ENCODE measurements at regions not wholly inside any gene's neighbourhood (a gene's known extent, or its start where the extent isn't known, plus 50 kb on each side); places are given as distances from the start of the nearest gene placed in this dataset.

GRCh38 chr2:30385327-30385726 is 61.7 kb upstream of the LCLAT1 start:
- TF ChIP-seq, protein P1, sequence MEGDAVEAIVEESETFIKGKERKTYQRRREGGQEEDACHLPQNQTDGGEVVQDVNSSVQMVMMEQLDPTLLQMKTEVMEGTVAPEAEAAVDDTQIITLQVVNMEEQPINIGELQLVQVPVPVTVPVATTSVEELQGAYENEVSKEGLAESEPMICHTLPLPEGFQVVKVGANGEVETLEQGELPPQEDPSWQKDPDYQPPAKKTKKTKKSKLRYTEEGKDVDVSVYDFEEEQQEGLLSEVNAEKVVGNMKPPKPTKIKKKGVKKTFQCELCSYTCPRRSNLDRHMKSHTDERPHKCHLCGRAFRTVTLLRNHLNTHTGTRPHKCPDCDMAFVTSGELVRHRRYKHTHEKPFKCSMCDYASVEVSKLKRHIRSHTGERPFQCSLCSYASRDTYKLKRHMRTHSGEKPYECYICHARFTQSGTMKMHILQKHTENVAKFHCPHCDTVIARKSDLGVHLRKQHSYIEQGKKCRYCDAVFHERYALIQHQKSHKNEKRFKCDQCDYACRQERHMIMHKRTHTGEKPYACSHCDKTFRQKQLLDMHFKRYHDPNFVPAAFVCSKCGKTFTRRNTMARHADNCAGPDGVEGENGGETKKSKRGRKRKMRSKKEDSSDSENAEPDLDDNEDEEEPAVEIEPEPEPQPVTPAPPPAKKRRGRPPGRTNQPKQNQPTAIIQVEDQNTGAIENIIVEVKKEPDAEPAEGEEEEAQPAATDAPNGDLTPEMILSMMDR (conservative IDR thresholded peaks at IDR 0.05; ENCODE audit: low read length): no peak
- no peak for TF ChIP-seq EZH2phosphoT487 (IDR thresholded peaks at IDR 0.05; ENCODE audit: borderline replicate concordance)

All from Loucy (cell line).